HEK293 (cell line): ENCODE measurements at regions not wholly inside any gene's neighbourhood (a gene's known extent, or its start where the extent isn't known, plus 50 kb on each side); places are given as distances from the start of the nearest gene placed in this dataset.

Experiments used
- CTCF ChIA-PET: fragments of 350-600 bp; formaldehyde crosslinking; extraction: SDS; loops from one replicate; lab custom pipeline; 2021; ENCODE audit warnings: antibody characterized with exemption; lab: Yijun Ruan, JAX
- POLR2A ChIA-PET: fragments of 300-600 bp; formaldehyde crosslinking; extraction: SDS; loops from one replicate; lab custom pipeline; 2020; ENCODE audit warnings: antibody characterized with exemption, inconsistent platforms; lab: Yijun Ruan, JAX
- H3K27ac ChIP-seq: fragments of 200-500 bp; sonication (Bioruptor generic); 2 replicates; pipeline ENCODE4 v1.5.1; 2014; ENCODE audit warnings: low read depth, low read length, control low read depth, inconsistent platforms; ENCODE audit errors: extremely low read depth
- H3K36me3 ChIP-seq, 2 experiments: fragments of 200-500 bp in 1 of 2; sonication (Bioruptor generic) in 1 of 2; 1 replicate in 1 of 2; 2 replicates in 1 of 2; pipeline ENCODE4 v1.5.1; 2014 to 2017; ENCODE audit warnings: inconsistent platforms in 2 of 2, low read length in 2 of 2; ENCODE audit not compliant: control insufficient read depth in 2 of 2, insufficient read depth in 1 of 2
- H3K4me1 ChIP-seq: fragments of 200-500 bp; sonication (Bioruptor generic); 2 replicates; pipeline ENCODE4 v1.5.1; 2014; ENCODE audit warnings: mild to moderate bottlenecking, low read length, inconsistent platforms; ENCODE audit not compliant: control insufficient read depth, insufficient read depth
- H3K4me3 ChIP-seq: 2 replicates; pipeline ENCODE4 v1.5.1; 2011; ENCODE audit warnings: low read depth, mild to moderate bottlenecking, control low read depth, low read length, moderate library complexity
- H3K9me3 ChIP-seq: fragments of 200-500 bp; sonication (Bioruptor generic); 2 replicates; pipeline ENCODE4 v1.5.1; 2014; ENCODE audit warnings: low read depth, low read length, inconsistent platforms; ENCODE audit not compliant: control insufficient read depth, insufficient read depth
- HOXA7 ChIP-seq: sonication (generic); formaldehyde crosslinking; IDR thresholded peaks from 2 replicates; pipeline ENCODE4 v1.8.1; 2022; ENCODE audit warnings: missing genetic modification reagents, borderline replicate concordance
- KLF8 ChIP-seq: fragments of 450-650 bp; formaldehyde crosslinking; IDR thresholded peaks from 2 replicates; pipeline ENCODE4 v1.5.1; 2016; ENCODE audit warnings: missing biosample characterization, missing genetic modification characterization
- TSHZ1 ChIP-seq: fragments of 450-650 bp; formaldehyde crosslinking; IDR thresholded peaks from 2 replicates; pipeline ENCODE4 v1.5.1; 2016; ENCODE audit warnings: missing biosample characterization, missing genetic modification characterization, borderline replicate concordance
- ZBTB1 ChIP-seq: fragments of 450-650 bp; formaldehyde crosslinking; IDR thresholded peaks from 2 replicates; pipeline ENCODE4 v1.5.1; 2016; ENCODE audit warnings: missing biosample characterization, missing genetic modification characterization
- ZBTB17 ChIP-seq: fragments of 450-650 bp; formaldehyde crosslinking; IDR thresholded peaks from 2 replicates; pipeline ENCODE4 v1.5.1; 2016; ENCODE audit warnings: missing biosample characterization, missing genetic modification characterization
- ZBTB20 ChIP-seq: fragments of 450-650 bp; formaldehyde crosslinking; IDR thresholded peaks from 2 replicates; pipeline ENCODE4 v1.5.1; 2016; ENCODE audit warnings: missing biosample characterization, missing genetic modification characterization
- ZNF132 ChIP-seq: fragments of 450-650 bp; formaldehyde crosslinking; IDR thresholded peaks from 2 replicates; pipeline ENCODE4 v1.5.1; 2017; ENCODE audit warnings: missing biosample characterization, missing genetic modification characterization, borderline replicate concordance
- ZNF138 ChIP-seq: fragments of 450-650 bp; formaldehyde crosslinking; IDR thresholded peaks from 2 replicates; pipeline ENCODE4 v1.5.1; 2016; ENCODE audit warnings: missing biosample characterization, missing genetic modification characterization, borderline replicate concordance
- ZNF140 ChIP-seq: fragments of 450-650 bp; formaldehyde crosslinking; IDR thresholded peaks from 2 replicates; pipeline ENCODE4 v1.5.1; 2016; ENCODE audit warnings: missing biosample characterization, missing genetic modification characterization
- ZNF354C ChIP-seq: fragments of 450-650 bp; formaldehyde crosslinking; IDR thresholded peaks from 2 replicates; pipeline ENCODE4 v1.5.1; 2016; ENCODE audit warnings: missing biosample characterization, missing genetic modification characterization, low read depth, borderline replicate concordance
- ZNF423 ChIP-seq: fragments of 450-650 bp; formaldehyde crosslinking; IDR thresholded peaks from 2 replicates; pipeline ENCODE4 v1.5.1; 2016; ENCODE audit warnings: missing biosample characterization, missing genetic modification characterization
- ZNF529 ChIP-seq: fragments of 450-650 bp; formaldehyde crosslinking; IDR thresholded peaks from 2 replicates; pipeline ENCODE4 v1.5.1; 2017; ENCODE audit warnings: missing genetic modification characterization, missing biosample characterization; ENCODE audit not compliant: insufficient replicate concordance
- ZNF548 ChIP-seq: fragments of 450-650 bp; formaldehyde crosslinking; IDR thresholded peaks from 2 replicates; pipeline ENCODE4 v1.5.1; 2016; ENCODE audit warnings: missing biosample characterization, missing genetic modification characterization
- ZNF561 ChIP-seq: fragments of 450-650 bp; IDR thresholded peaks from 2 replicates; pipeline ENCODE4 v1.5.1; 2018; ENCODE audit warnings: missing biosample characterization, missing genetic modification characterization, borderline replicate concordance
- ZNF747 ChIP-seq: fragments of 450-650 bp; formaldehyde crosslinking; IDR thresholded peaks from 2 replicates; pipeline ENCODE4 v1.5.1; 2016; ENCODE audit warnings: missing biosample characterization, missing genetic modification characterization
- ZNF777 ChIP-seq: fragments of 450-650 bp; formaldehyde crosslinking; IDR thresholded peaks from 2 replicates; pipeline ENCODE4 v1.5.1; 2017; ENCODE audit warnings: missing biosample characterization, missing genetic modification characterization, borderline replicate concordance
- ZNF843 ChIP-seq: fragments of 450-650 bp; formaldehyde crosslinking; IDR thresholded peaks from 2 replicates; pipeline ENCODE4 v1.5.1; 2016; ENCODE audit warnings: missing biosample characterization, missing genetic modification characterization
- TF ChIP-seq, protein P1 (sequence below): fragments of 450-650 bp; formaldehyde crosslinking; IDR thresholded peaks from 2 replicates; pipeline ENCODE4 v1.5.1; 2017; ENCODE audit warnings: missing biosample characterization, mild to moderate bottlenecking, missing genetic modification characterization, moderate library complexity
- TF ChIP-seq, protein P2 (sequence below): fragments of 450-650 bp; IDR thresholded peaks from 2 replicates; pipeline ENCODE4 v1.5.1; 2018; ENCODE audit warnings: missing biosample characterization, missing genetic modification characterization
- TF ChIP-seq, protein P3 (sequence below): fragments of 450-650 bp; formaldehyde crosslinking; IDR thresholded peaks from 2 replicates; pipeline ENCODE4 v1.5.1; 2016; ENCODE audit warnings: missing biosample characterization, missing genetic modification characterization

GRCh38 chr12:104870797-104871196 lies 87.3 kb downstream of the SLC41A2 start (continued):
- TF ChIP-seq ZNF561 (tag by site-specific recombination) (no peak), ZNF548 (tag by site-specific recombination) (no peak), ZNF132 (tag by site-specific recombination) (no peak), ZNF529 (no peak), ZBTB1 (tag by site-specific recombination) (no peak), ZNF138 (tag by site-specific recombination) (no peak), ZBTB17 (tag by site-specific recombination) (no peak)
- TF ChIP-seq, protein P1, sequence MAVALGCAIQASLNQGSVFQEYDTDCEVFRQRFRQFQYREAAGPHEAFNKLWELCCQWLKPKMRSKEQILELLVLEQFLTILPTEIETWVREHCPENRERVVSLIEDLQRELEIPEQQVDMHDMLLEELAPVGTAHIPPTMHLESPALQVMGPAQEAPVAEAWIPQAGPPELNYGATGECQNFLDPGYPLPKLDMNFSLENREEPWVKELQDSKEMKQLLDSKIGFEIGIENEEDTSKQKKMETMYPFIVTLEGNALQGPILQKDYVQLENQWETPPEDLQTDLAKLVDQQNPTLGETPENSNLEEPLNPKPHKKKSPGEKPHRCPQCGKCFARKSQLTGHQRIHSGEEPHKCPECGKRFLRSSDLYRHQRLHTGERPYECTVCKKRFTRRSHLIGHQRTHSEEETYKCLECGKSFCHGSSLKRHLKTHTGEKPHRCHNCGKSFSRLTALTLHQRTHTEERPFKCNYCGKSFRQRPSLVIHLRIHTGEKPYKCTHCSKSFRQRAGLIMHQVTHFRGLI (tag by site-specific recombination), result no peak
- TF ChIP-seq, protein P2, sequence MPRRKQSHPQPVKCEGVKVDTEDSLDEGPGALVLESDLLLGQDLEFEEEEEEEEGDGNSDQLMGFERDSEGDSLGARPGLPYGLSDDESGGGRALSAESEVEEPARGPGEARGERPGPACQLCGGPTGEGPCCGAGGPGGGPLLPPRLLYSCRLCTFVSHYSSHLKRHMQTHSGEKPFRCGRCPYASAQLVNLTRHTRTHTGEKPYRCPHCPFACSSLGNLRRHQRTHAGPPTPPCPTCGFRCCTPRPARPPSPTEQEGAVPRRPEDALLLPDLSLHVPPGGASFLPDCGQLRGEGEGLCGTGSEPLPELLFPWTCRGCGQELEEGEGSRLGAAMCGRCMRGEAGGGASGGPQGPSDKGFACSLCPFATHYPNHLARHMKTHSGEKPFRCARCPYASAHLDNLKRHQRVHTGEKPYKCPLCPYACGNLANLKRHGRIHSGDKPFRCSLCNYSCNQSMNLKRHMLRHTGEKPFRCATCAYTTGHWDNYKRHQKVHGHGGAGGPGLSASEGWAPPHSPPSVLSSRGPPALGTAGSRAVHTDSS, result no peak

DNA sequence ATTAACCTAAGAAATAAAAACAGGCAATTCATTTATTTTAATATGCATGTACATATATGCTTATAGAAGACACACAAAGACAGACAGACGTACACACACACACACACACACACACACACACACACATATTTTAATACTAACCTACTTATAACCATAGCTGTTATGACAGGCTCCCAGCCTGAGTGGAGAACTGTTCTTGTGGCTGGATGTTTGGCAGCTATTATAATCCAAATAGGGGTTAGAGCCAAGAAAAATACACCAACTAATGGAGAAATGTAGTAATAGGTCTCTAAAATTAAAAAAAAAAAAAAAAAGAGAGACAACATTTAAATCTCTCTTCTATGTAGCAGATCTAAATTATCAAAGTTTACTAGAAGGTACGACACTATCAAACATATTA lies 91.8 kb downstream of the SLC41A2 start:
- ChIA-PET POLR2A (no interaction called here), CTCF (no interaction called here)
- Histone ChIP-seq H3K27ac (no peak overlapping the region), H3K36me3 (no peaks in the 10 kb centered on the region), H3K4me3 (no peak overlapping the region), H3K9me3 (no peaks in the 10 kb centered on the region), H3K4me1 (peaks cover 3% of the 10 kb centered on the region; the same call in 1 of the 2 replicates)
- TF ChIP-seq, protein P3, sequence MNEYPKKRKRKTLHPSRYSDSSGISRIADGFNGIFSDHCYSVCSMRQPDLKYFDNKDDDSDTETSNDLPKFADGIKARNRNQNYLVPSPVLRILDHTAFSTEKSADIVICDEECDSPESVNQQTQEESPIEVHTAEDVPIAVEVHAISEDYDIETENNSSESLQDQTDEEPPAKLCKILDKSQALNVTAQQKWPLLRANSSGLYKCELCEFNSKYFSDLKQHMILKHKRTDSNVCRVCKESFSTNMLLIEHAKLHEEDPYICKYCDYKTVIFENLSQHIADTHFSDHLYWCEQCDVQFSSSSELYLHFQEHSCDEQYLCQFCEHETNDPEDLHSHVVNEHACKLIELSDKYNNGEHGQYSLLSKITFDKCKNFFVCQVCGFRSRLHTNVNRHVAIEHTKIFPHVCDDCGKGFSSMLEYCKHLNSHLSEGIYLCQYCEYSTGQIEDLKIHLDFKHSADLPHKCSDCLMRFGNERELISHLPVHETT, result no peak
- no peak for TF ChIP-seq KLF8
- TF ChIP-seq ZNF423 (tag by site-specific recombination), result no peak
- TF ChIP-seq ZBTB20 (tag by site-specific recombination), result no peak
- TF ChIP-seq ZNF747, result no peak
- no peak for TF ChIP-seq ZNF777 (tag by site-specific recombination)
- TF ChIP-seq ZNF140, result no peak
- TF ChIP-seq HOXA7 (CRISPR knock-in tag), result no peak
- TF ChIP-seq ZNF354C (tag by site-specific recombination), result no peak
- no peak for TF ChIP-seq ZNF843
- TF ChIP-seq TSHZ1 (tag by site-specific recombination), result no peak
